ENCODE measurements at regions not wholly inside any gene's neighbourhood (a gene's known extent, or its start where the extent isn't known, plus 50 kb on each side); places are given as distances from the start of the nearest gene placed in this dataset.
"Not testable (repeated sequence)": the region's sequence is repeated elsewhere in the genome, so short reads cannot be mapped to it uniquely, and the experiment has no call there.

GRCh38 chrX:104469771-104470170, 96.2 kb upstream of the IL1RAPL2 start:
- Histone ChIP-seq H3K27me3 (ENCODE audit: low read depth) (no peaks in the 10 kb centered on the region), H3K4me3 (no peak overlapping the region), H3K36me3 (no peaks in the 10 kb centered on the region), H3K27ac (replicated peaks) (no peak overlapping the region), H3K4me1 (no peaks in the 10 kb centered on the region), H3K9me3 (replicated peaks) (no peaks in the 10 kb centered on the region)
- DNase-seq, result no peak
- TF ChIP-seq, protein P1, sequence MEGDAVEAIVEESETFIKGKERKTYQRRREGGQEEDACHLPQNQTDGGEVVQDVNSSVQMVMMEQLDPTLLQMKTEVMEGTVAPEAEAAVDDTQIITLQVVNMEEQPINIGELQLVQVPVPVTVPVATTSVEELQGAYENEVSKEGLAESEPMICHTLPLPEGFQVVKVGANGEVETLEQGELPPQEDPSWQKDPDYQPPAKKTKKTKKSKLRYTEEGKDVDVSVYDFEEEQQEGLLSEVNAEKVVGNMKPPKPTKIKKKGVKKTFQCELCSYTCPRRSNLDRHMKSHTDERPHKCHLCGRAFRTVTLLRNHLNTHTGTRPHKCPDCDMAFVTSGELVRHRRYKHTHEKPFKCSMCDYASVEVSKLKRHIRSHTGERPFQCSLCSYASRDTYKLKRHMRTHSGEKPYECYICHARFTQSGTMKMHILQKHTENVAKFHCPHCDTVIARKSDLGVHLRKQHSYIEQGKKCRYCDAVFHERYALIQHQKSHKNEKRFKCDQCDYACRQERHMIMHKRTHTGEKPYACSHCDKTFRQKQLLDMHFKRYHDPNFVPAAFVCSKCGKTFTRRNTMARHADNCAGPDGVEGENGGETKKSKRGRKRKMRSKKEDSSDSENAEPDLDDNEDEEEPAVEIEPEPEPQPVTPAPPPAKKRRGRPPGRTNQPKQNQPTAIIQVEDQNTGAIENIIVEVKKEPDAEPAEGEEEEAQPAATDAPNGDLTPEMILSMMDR (IDR thresholded peaks at IDR 0.05; ENCODE audit: borderline replicate concordance), result no peak
- intact Hi-C loops (cut with micrococcal nuclease), result no loop called here

DNA sequence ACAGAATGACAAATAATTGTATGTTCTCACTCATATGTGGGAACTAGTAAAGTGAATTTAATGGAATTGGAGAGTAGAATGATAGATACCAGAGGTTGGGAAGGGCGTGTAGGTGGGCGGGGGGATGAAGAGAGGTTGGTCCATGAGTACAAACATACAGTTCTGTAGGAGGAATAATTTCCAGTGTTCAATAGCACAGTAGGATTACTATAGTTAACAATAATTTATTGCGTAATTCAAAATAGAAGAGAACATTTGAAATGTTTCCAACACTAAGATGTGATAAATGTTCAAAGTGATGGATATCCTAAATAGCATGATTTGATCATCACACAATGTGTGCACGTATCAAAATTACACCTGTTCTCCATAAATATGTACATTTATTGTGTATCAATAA, 106.2 kb upstream of the IL1RAPL2 start:
- Histone ChIP-seq H3K36me3 (no peaks in the 10 kb centered on the region), H3K4me3 (no peak overlapping the region), H3K4me1 (no peaks in the 10 kb centered on the region), H3K9me3 (replicated peaks) (no peaks in the 10 kb centered on the region), H3K27me3 (ENCODE audit: low read depth) (no peaks in the 10 kb centered on the region), H3K27ac (replicated peaks) (no peak overlapping the region)
- no peak for DNase-seq
- TF ChIP-seq, protein P1 (IDR thresholded peaks at IDR 0.05; ENCODE audit: borderline replicate concordance), result no peak
- intact Hi-C loops (cut with micrococcal nuclease), result no loop called here

- H3K9me3 ChIP-seq (replicated peaks); H3K4me3 ChIP-seq; H3K27me3 ChIP-seq (ENCODE audit: low read depth); DNase-seq; H3K36me3 ChIP-seq; H3K27ac ChIP-seq (replicated peaks); H3K4me1 ChIP-seq; intact Hi-C loops (cut with micrococcal nuclease): not testable (repeated sequence)
These were observed 108.9 kb upstream of the IL1RAPL2 start for GRCh38 chrX:104457130-104457529.

DNA sequence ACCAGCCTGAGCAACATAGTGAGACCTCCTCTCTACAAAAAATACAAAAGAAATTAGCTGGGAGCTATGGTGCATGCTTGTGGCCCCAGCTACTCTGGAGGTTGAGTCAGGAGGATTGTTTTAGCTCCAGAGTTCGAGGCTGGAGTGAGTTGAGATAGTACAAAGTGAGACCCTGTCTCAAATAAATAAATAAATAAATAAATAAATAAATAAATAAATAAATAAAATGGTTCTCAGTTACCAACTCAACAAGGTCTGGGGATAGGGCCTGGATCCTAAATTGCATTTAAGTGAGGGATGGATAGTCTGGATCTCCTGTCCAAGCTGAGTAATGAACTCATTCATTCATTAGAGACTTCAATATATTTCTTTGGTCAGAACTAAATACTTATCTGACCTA, 115.7 kb upstream of the IL1RAPL2 start:
- Histone ChIP-seq H3K36me3 (no peaks in the 10 kb centered on the region), H3K9me3 (replicated peaks) (peaks cover 6% of the 10 kb centered on the region), H3K27ac (replicated peaks) (no peak overlapping the region), H3K4me3 (no peak overlapping the region), H3K4me1 (no peaks in the 10 kb centered on the region), H3K27me3 (ENCODE audit: low read depth) (no peaks in the 10 kb centered on the region)
- TF ChIP-seq, protein P1 (IDR thresholded peaks at IDR 0.05; ENCODE audit: borderline replicate concordance), result no peak
- intact Hi-C loops (cut with micrococcal nuclease), result no loop called here
- DNase-seq, result no peak

GRCh38 chrX:104445591-104445990, 120.4 kb upstream of the IL1RAPL2 start:
- no peaks in the 10 kb centered on the region for H3K4me1 ChIP-seq

GRCh38 chrX:104435249-104435648, 130.8 kb upstream of the IL1RAPL2 start:
- no peak overlapping the region for H3K4me3 ChIP-seq
- no peaks in the 10 kb centered on the region for H3K36me3 ChIP-seq
- no peaks in the 10 kb centered on the region for H3K4me1 ChIP-seq
- H3K27ac ChIP-seq (replicated peaks), result no peak overlapping the region
- H3K27me3 ChIP-seq (ENCODE audit: low read depth), result no peaks in the 10 kb centered on the region
- TF ChIP-seq, protein P1 (IDR thresholded peaks at IDR 0.05; ENCODE audit: borderline replicate concordance), result no peak
- H3K9me3 ChIP-seq (replicated peaks), result no peaks in the 10 kb centered on the region
- intact Hi-C loops (cut with micrococcal nuclease), result no loop called here
- DNase-seq, result no peak

More at GRCh38 chrX:104445591-104445990, 120.4 kb upstream of the IL1RAPL2 start:
- H3K27ac ChIP-seq (replicated peaks), result no peak overlapping the region
- no peak overlapping the region for H3K4me3 ChIP-seq
- no peaks in the 10 kb centered on the region for H3K36me3 ChIP-seq
- DNase-seq, result no peak
- no peaks in the 10 kb centered on the region for H3K27me3 ChIP-seq (ENCODE audit: low read depth)
- intact Hi-C loops (cut with micrococcal nuclease), result no loop called here
- H3K9me3 ChIP-seq (replicated peaks), result no peaks in the 10 kb centered on the region
- TF ChIP-seq, protein P1 (IDR thresholded peaks at IDR 0.05; ENCODE audit: borderline replicate concordance), result no peak
